NCI-H1436 (cell line): ENCODE measurements at regions not wholly inside any gene's neighbourhood (a gene's known extent, or its start where the extent isn't known, plus 50 kb on each side); places are given as distances from the start of the nearest gene placed in this dataset.
"Not testable (repeated sequence)": the region's sequence is repeated elsewhere in the genome, so short reads cannot be mapped to it uniquely, and the experiment has no call there.

Source experiments
- DNase-seq: peaks from one replicate; lab custom pipeline; 2025; lab: John Stamatoyannopoulos, UW

- DNase-seq, result no peak
Observed at GRCh38 chr4:1524761-1525160, 118.5 kb upstream of the NKX1-1 start.

- DNase-seq, result no peak
Observed at GRCh38 chr4:1523907-1524636, 117.8 kb upstream of the NKX1-1 start.

- no peak for DNase-seq
Observed at GRCh38 chr4:1523506-1523905, 117.3 kb upstream of the NKX1-1 start.

- DNase-seq, result no peak
Observed at GRCh38 chr4:1523033-1523432, 116.8 kb upstream of the NKX1-1 start.

- DNase-seq, result no peak
Observed at GRCh38 chr4:1522606-1523005, 116.4 kb upstream of the NKX1-1 start.

- DNase-seq, result no peak
Observed at GRCh38 chr4:1521821-1522361, 115.6 kb upstream of the NKX1-1 start.

GRCh38 chr4:1520795-1521576 is 114.7 kb upstream of the NKX1-1 start:
- DNase-seq, result not testable (repeated sequence)

- DNase-seq, result no peak
Observed at GRCh38 chr4:1519787-1520661, 113.8 kb upstream of the NKX1-1 start.

GRCh38 chr4:1518997-1519700 is 112.9 kb upstream of the NKX1-1 start:
- DNase-seq, result no peak

GRCh38 chr4:1517592-1518411 is 111.6 kb upstream of the NKX1-1 start:
- DNase-seq, result no peak

GRCh38 chr4:1516881-1517480 is 110.7 kb upstream of the NKX1-1 start:
- DNase-seq, result no peak

- no peak for DNase-seq
Observed at GRCh38 chr4:1516261-1516660, 110.0 kb upstream of the NKX1-1 start.

- DNase-seq, result no peak
Observed at GRCh38 chr4:1515763-1516162, 109.5 kb upstream of the NKX1-1 start.

GRCh38 chr4:1515156-1515555 is 108.9 kb upstream of the NKX1-1 start:
- DNase-seq, result no peak

- no peak for DNase-seq
Observed at GRCh38 chr4:1514612-1515011, 108.4 kb upstream of the NKX1-1 start.

GRCh38 chr4:1513936-1514483 is 107.8 kb upstream of the NKX1-1 start:
- no peak for DNase-seq

GRCh38 chr4:1512738-1513660 is 106.8 kb upstream of the NKX1-1 start:
- DNase-seq, result no peak

GRCh38 chr4:1512051-1512737 is 106.0 kb upstream of the NKX1-1 start:
- DNase-seq, result no peak
